Lower leg skin (tissue), 4 donors: ENCODE measurements at regions not wholly inside any gene's neighbourhood (a gene's known extent, or its start where the extent isn't known, plus 50 kb on each side); places are given as distances from the start of the nearest gene placed in this dataset.

Source experiments
- DNase-seq, 2 donors: peaks; one replicate each; pipeline ENCODE4 v3.0.0-alpha.2; 2019; ENCODE audit warnings: low spot score in 2 of 2
- H3K4me3 ChIP-seq: fragments of 200-600 bp; sonication (generic); 2 replicates; pipeline ENCODE4 v1.5.1; 2017; ENCODE audit warnings: mild to moderate bottlenecking, low read depth; ENCODE audit not compliant: poor library complexity, severe bottlenecking
- POLR2A ChIP-seq, 2 donors: fragments of 450-650 bp; IDR thresholded peaks; one replicate each; pipeline ENCODE4 v1.6.1; 2016 to 2017; ENCODE audit warnings: antibody characterized with exemption in 2 of 2, mild to moderate bottlenecking in 1 of 2, moderate library complexity in 1 of 2
- WGBS, 2 donors: methylation state at CpG; one replicate each; pipeline ENCODE4 v1.1.5; 2018; 5-methylcytosine and 5-hydroxymethylcytosine counted together
- intact Hi-C: fragments of 100-400 bp; cut with DNase I; formaldehyde crosslinking; loops from one replicate; pipeline ENCODE4 v1.15.0; 2023; ENCODE audit warnings: low total_unique reads
- TF ChIP-seq, protein P1 (sequence below), 3 donors: fragments of 450-650 bp; IDR thresholded peaks; one replicate each; pipeline ENCODE4 v1.5.1; 2016; ENCODE audit warnings: antibody characterized with exemption in 3 of 3, mild to moderate bottlenecking in 3 of 3, moderate library complexity in 2 of 3

DNA sequence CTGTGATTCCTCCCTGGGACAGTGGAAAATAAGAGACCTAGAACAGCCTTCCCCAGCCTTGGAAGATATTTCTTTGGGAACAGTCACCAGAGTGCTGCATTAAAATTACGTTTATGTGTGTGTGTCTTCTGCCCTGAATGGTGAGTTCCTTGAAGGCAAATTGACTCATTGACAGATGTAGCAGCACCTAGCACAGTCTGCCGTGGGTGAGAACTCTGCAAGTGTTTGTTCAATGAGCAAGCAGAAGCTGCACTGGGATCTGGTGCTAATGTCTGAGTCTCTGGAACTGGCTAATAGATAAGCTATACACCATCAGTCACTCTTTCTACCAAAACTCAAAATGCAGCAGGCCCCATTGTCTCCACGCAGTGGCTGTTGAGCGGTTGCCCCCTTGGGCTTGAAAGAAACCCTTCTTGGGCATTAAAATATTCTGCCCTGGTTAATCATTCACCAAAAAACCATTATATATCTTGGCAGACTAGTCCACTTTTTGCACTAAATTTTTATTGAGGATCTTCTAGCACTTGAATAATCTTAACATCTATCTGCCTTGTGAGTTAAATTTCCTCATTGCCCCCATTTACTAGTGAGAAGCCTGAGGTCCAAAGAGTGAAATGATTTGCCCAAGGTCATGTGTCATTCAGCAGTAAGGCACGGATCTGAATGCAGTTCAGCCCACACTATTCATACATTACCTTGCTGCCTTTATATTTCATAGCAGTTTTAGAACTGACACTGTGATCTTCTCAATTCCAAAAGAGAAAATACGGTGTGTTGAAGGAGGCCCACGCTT, 87.8 kb upstream of the GALNT18 start:
- intact Hi-C loops = no loop called here
- WGBS, 2 donors = 84 to 89% methylated on average over 7 of the region's 7 CpGs
- TF ChIP-seq, protein P1, sequence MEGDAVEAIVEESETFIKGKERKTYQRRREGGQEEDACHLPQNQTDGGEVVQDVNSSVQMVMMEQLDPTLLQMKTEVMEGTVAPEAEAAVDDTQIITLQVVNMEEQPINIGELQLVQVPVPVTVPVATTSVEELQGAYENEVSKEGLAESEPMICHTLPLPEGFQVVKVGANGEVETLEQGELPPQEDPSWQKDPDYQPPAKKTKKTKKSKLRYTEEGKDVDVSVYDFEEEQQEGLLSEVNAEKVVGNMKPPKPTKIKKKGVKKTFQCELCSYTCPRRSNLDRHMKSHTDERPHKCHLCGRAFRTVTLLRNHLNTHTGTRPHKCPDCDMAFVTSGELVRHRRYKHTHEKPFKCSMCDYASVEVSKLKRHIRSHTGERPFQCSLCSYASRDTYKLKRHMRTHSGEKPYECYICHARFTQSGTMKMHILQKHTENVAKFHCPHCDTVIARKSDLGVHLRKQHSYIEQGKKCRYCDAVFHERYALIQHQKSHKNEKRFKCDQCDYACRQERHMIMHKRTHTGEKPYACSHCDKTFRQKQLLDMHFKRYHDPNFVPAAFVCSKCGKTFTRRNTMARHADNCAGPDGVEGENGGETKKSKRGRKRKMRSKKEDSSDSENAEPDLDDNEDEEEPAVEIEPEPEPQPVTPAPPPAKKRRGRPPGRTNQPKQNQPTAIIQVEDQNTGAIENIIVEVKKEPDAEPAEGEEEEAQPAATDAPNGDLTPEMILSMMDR (IDR thresholded peaks at IDR 0.05) = no peak
- TF ChIP-seq POLR2A (IDR thresholded peaks at IDR 0.05) = no peak
- H3K4me3 ChIP-seq = no peak overlapping the region
- DNase-seq = no peak

DNA sequence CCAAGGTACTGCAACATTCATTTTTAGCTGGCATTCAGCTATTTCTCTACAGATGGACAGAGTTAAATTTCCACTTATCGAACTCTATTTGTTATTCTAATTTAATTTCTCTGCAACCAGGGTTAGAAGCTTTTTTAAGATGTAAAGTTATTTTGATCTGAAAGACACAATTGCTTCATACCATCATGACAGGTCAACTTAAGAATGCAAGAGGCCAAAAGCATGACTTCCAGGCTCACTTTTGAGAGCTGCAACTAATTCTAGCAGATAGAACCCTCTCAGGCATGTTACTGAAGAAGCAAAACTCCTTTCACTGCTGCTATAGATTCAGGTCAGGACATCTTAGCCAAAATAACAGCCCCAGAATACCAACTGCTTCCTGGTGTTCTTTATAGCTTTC, 86.5 kb upstream of the GALNT18 start:
- WGBS, 2 donors = 87 to 92% methylated on average over 1 of the region's 1 CpG
- no peak for DNase-seq
- no peak overlapping the region for H3K4me3 ChIP-seq
- intact Hi-C loops = no loop called here
- TF ChIP-seq POLR2A (IDR thresholded peaks at IDR 0.05) = no peak
- TF ChIP-seq, protein P1 (IDR thresholded peaks at IDR 0.05) = no peak

DNA sequence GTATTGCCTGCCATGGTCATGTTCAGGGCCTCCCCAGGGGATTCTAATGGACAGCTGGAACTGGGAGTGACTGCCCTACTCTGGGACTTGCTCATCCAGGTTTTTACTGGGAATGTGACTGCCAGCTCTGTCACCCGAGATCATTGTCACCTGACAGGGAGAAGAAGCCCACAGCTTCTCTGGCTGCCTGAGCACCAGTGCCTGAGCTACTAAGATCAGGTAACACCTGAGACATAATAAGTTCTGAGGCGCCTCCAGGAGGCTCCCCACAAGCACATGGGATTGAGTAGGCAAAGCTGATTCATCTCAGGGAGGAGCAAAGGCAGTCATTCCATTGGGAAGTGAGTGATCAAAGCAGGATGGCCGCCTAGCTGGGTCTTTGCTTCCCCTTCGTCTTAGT, 84.2 kb upstream of the GALNT18 start:
- TF ChIP-seq POLR2A (IDR thresholded peaks at IDR 0.05) = no peak
- TF ChIP-seq, protein P1 (IDR thresholded peaks at IDR 0.05) = no peak
- 68 to 80% methylated on average over 4 of the region's 4 CpGs for WGBS, 2 donors
- intact Hi-C loops = no loop called here

DNA sequence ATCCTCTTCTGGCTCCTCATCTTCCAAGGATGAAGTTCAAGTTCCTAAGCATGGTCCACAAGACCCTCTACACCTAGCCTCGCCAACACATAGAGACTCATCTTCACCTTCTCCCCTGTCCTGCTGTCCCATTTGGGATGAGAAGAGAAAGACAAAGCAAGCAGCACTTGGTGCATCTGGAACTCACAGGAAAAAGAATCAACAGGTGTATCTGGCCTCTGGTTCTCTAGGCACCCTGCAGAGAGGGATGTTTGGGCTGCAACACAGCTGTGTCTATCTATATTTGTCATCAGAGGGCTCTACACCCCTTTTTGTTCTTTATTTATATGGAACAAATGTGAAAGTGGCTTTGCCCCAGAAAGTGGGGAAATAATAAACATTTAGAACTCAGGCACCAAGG, 82.1 kb upstream of the GALNT18 start:
- no peak for TF ChIP-seq POLR2A (IDR thresholded peaks at IDR 0.05)
- TF ChIP-seq, protein P1 (IDR thresholded peaks at IDR 0.05) = no peak
- no peak for DNase-seq
- no peak overlapping the region for H3K4me3 ChIP-seq
- WGBS, 2 donors = 83 to 94% methylated on average over 1 of the region's 1 CpG
- intact Hi-C loops = no loop called here

More for the DNA sequence above, 84.2 kb upstream of the GALNT18 start:
- no peak overlapping the region for H3K4me3 ChIP-seq
- no peak for DNase-seq

DNA sequence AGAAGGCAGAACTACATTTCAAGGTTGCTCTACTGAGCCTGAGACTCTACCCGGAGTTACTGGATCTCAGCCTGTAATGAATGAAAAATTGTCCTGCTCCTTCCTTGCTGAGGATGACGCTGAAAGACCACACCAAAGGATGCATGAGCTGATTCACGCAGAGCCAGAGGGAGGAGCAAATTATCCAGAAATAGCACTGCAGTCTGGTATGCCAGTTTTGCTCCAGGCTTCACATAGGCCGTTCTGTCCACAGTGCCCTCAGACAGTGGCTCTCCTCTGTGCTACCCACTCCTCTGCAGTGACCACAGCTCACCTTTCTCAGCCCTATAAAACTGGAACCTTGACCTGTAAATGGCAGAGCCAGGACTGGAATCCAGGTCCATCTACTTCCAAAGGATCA, 79.3 kb upstream of the GALNT18 start:
- DNase-seq = no peak
- no peak for TF ChIP-seq POLR2A (IDR thresholded peaks at IDR 0.05)
- TF ChIP-seq, protein P1 (IDR thresholded peaks at IDR 0.05) = no peak
- intact Hi-C loops = no loop called here
- 21 to 27% methylated on average over 4 of the region's 4 CpGs for WGBS, 2 donors
- no peak overlapping the region for H3K4me3 ChIP-seq

DNA sequence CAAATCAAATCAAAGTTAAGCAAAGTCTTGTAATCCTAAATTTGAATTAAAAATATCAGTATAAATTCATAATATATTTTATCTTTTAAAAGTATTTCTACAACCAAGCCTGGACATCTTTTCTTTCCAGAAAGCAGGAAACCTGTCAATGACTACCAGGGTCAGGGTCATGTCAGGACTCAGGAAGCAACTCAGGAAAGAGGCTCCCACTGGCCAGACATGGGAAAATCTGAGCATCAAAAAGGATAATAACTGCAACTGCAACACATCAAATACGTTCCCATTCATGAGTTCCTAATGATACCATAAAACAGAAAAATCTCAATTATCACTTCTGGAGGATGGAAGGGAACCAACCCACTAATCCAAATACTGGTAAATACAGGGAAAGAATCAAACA, 76.0 kb upstream of the GALNT18 start:
- no peak for TF ChIP-seq POLR2A (IDR thresholded peaks at IDR 0.05)
- TF ChIP-seq, protein P1 (IDR thresholded peaks at IDR 0.05) = no peak
- H3K4me3 ChIP-seq = no peak overlapping the region
- intact Hi-C loops = no loop called here
- WGBS, 2 donors = 53 to 57% methylated on average over 1 of the region's 1 CpG
- no peak for DNase-seq
